ENCODE measurements at regions not wholly inside any gene's neighbourhood (a gene's known extent, or its start where the extent isn't known, plus 50 kb on each side); places are given as distances from the start of the nearest gene placed in this dataset.

DNA sequence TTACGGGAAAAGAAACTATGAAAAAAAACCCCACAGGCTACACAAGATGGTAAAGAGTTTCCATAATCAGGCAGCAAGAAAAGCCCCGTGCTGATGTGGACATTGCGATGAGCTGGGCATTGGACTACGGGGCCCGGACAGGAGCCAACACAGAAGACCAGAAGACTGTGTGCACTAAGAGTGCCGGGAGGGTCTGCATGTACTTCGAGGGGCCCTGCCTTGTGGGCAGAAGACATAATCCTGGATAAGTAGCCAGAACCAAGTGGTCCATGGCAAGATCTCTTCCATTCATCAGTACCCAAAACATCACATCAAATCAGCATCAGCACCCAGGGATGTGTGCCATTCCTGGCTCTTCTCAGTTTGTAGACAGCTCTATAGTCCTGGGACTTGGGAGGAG, 317.8 kb downstream of the FGF9 start:
- no peak for TF ChIP-seq EZH2phosphoT487 (IDR thresholded peaks at IDR 0.05; ENCODE audit: borderline replicate concordance)
- TF ChIP-seq, protein P1, sequence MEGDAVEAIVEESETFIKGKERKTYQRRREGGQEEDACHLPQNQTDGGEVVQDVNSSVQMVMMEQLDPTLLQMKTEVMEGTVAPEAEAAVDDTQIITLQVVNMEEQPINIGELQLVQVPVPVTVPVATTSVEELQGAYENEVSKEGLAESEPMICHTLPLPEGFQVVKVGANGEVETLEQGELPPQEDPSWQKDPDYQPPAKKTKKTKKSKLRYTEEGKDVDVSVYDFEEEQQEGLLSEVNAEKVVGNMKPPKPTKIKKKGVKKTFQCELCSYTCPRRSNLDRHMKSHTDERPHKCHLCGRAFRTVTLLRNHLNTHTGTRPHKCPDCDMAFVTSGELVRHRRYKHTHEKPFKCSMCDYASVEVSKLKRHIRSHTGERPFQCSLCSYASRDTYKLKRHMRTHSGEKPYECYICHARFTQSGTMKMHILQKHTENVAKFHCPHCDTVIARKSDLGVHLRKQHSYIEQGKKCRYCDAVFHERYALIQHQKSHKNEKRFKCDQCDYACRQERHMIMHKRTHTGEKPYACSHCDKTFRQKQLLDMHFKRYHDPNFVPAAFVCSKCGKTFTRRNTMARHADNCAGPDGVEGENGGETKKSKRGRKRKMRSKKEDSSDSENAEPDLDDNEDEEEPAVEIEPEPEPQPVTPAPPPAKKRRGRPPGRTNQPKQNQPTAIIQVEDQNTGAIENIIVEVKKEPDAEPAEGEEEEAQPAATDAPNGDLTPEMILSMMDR (IDR thresholded peaks at IDR 0.05 in 2 of 3, conservative IDR thresholded peaks at IDR 0.05 in 1 of 3; ENCODE audit: borderline replicate concordance in 1 of 3, insufficient read depth in 1 of 3, low read depth in 2 of 3, low read length in 2 of 3) = no peak
- TF ChIP-seq POLR2A (IDR thresholded peaks at IDR 0.05; ENCODE audit: borderline replicate concordance, extremely low read depth, insufficient read depth, insufficient read length) = no peak
- no peak for TF ChIP-seq POLR2AphosphoS5 (IDR thresholded peaks at IDR 0.05; ENCODE audit: low read depth, low read length)
- TF ChIP-seq, protein P2, sequence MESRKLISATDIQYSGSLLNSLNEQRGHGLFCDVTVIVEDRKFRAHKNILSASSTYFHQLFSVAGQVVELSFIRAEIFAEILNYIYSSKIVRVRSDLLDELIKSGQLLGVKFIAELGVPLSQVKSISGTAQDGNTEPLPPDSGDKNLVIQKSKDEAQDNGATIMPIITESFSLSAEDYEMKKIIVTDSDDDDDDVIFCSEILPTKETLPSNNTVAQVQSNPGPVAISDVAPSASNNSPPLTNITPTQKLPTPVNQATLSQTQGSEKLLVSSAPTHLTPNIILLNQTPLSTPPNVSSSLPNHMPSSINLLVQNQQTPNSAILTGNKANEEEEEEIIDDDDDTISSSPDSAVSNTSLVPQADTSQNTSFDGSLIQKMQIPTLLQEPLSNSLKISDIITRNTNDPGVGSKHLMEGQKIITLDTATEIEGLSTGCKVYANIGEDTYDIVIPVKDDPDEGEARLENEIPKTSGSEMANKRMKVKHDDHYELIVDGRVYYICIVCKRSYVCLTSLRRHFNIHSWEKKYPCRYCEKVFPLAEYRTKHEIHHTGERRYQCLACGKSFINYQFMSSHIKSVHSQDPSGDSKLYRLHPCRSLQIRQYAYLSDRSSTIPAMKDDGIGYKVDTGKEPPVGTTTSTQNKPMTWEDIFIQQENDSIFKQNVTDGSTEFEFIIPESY (IDR thresholded peaks at IDR 0.05; ENCODE audit: extremely low read depth, insufficient replicate concordance, low read length) = no peak
- no peak for TF ChIP-seq EZH2 (IDR thresholded peaks at IDR 0.05)
- no peak for TF ChIP-seq RAD21 (IDR thresholded peaks at IDR 0.05; ENCODE audit: low read depth)

All from HCT116 (cell line).